H1 (cell line): ENCODE measurements at regions not wholly inside any gene's neighbourhood (a gene's known extent, or its start where the extent isn't known, plus 50 kb on each side); places are given as distances from the start of the nearest gene placed in this dataset.

Experiments
- ATF3 ChIP-seq: IDR thresholded peaks from 2 replicates; pipeline ENCODE4 v1.6.1; 2011; ENCODE audit warnings: low read depth, mild to moderate bottlenecking, low read length; ENCODE audit not compliant: insufficient read depth
- CTBP2 ChIP-seq: IDR thresholded peaks from 2 replicates; pipeline ENCODE4 v1.7.0; 2011; ENCODE audit warnings: borderline replicate concordance, mild to moderate bottlenecking, moderate library complexity, mixed read lengths, low read length; ENCODE audit not compliant: insufficient read depth, insufficient read length
- KDM5A ChIP-seq: fragments of 200-600 bp; IDR thresholded peaks from 2 replicates; pipeline ENCODE4 v1.7.1; 2012; ENCODE audit warnings: mild to moderate bottlenecking, low read length, inconsistent platforms, mixed read lengths
- RFX5 ChIP-seq: IDR thresholded peaks from 2 replicates; pipeline ENCODE4 v1.6.1; 2011; ENCODE audit warnings: low read depth, low read length, improper control_type of control experiment, borderline replicate concordance
- SIRT6 ChIP-seq: IDR thresholded peaks from one replicate; pipeline ENCODE4 v1.7.1; 2012; ENCODE audit warnings: low read length, inconsistent platforms
- SIX5 ChIP-seq: IDR thresholded peaks from 2 replicates; pipeline ENCODE4 v1.6.1; 2011; ENCODE audit warnings: mild to moderate bottlenecking, low read depth, low read length
- SP1 ChIP-seq: IDR thresholded peaks from 2 replicates; pipeline ENCODE4 v1.6.1; 2011; ENCODE audit warnings: low read depth, low read length
- SP2 ChIP-seq: IDR thresholded peaks from 2 replicates; pipeline ENCODE4 v1.6.1; 2012; ENCODE audit warnings: mild to moderate bottlenecking, low read length, inconsistent platforms
- YY1 ChIP-seq: IDR thresholded peaks from 2 replicates; pipeline ENCODE4 v1.6.1; 2011; ENCODE audit warnings: low read depth, mild to moderate bottlenecking, low read length
- TF ChIP-seq, protein P1 (sequence below): fragments of 300-600 bp; sonication (generic); IDR thresholded peaks from 2 replicates; pipeline ENCODE4 v1.7.1; 2012; ENCODE audit warnings: low read length, moderate library complexity, mild to moderate bottlenecking, inconsistent platforms; ENCODE audit not compliant: insufficient replicate concordance
- TF ChIP-seq, protein P2 (sequence below): IDR thresholded peaks from 2 replicates; pipeline ENCODE4 v1.6.1; 2012; ENCODE audit warnings: low read length, inconsistent platforms

DNA sequence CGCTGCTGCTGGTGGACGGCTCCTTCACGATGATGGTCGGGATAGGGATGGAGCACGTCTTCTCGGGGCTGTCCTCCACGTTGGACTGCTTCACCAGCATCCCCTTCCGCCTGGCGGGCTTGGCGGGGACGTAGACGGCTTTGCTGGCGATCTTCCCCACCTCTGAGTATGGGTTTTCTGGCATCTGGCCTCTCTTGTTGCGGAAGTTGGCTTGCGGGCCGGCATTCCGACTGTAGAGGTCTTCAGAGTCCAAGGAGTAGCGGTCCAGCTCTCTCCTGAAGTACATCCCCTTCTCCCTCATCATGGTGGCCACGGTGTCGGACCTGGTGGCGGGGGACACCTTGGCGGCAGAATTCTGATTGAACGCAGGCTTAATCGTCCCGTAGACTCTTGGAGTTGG is 88.8 kb downstream of the CTTN start (continued):
- TF ChIP-seq, protein P1, sequence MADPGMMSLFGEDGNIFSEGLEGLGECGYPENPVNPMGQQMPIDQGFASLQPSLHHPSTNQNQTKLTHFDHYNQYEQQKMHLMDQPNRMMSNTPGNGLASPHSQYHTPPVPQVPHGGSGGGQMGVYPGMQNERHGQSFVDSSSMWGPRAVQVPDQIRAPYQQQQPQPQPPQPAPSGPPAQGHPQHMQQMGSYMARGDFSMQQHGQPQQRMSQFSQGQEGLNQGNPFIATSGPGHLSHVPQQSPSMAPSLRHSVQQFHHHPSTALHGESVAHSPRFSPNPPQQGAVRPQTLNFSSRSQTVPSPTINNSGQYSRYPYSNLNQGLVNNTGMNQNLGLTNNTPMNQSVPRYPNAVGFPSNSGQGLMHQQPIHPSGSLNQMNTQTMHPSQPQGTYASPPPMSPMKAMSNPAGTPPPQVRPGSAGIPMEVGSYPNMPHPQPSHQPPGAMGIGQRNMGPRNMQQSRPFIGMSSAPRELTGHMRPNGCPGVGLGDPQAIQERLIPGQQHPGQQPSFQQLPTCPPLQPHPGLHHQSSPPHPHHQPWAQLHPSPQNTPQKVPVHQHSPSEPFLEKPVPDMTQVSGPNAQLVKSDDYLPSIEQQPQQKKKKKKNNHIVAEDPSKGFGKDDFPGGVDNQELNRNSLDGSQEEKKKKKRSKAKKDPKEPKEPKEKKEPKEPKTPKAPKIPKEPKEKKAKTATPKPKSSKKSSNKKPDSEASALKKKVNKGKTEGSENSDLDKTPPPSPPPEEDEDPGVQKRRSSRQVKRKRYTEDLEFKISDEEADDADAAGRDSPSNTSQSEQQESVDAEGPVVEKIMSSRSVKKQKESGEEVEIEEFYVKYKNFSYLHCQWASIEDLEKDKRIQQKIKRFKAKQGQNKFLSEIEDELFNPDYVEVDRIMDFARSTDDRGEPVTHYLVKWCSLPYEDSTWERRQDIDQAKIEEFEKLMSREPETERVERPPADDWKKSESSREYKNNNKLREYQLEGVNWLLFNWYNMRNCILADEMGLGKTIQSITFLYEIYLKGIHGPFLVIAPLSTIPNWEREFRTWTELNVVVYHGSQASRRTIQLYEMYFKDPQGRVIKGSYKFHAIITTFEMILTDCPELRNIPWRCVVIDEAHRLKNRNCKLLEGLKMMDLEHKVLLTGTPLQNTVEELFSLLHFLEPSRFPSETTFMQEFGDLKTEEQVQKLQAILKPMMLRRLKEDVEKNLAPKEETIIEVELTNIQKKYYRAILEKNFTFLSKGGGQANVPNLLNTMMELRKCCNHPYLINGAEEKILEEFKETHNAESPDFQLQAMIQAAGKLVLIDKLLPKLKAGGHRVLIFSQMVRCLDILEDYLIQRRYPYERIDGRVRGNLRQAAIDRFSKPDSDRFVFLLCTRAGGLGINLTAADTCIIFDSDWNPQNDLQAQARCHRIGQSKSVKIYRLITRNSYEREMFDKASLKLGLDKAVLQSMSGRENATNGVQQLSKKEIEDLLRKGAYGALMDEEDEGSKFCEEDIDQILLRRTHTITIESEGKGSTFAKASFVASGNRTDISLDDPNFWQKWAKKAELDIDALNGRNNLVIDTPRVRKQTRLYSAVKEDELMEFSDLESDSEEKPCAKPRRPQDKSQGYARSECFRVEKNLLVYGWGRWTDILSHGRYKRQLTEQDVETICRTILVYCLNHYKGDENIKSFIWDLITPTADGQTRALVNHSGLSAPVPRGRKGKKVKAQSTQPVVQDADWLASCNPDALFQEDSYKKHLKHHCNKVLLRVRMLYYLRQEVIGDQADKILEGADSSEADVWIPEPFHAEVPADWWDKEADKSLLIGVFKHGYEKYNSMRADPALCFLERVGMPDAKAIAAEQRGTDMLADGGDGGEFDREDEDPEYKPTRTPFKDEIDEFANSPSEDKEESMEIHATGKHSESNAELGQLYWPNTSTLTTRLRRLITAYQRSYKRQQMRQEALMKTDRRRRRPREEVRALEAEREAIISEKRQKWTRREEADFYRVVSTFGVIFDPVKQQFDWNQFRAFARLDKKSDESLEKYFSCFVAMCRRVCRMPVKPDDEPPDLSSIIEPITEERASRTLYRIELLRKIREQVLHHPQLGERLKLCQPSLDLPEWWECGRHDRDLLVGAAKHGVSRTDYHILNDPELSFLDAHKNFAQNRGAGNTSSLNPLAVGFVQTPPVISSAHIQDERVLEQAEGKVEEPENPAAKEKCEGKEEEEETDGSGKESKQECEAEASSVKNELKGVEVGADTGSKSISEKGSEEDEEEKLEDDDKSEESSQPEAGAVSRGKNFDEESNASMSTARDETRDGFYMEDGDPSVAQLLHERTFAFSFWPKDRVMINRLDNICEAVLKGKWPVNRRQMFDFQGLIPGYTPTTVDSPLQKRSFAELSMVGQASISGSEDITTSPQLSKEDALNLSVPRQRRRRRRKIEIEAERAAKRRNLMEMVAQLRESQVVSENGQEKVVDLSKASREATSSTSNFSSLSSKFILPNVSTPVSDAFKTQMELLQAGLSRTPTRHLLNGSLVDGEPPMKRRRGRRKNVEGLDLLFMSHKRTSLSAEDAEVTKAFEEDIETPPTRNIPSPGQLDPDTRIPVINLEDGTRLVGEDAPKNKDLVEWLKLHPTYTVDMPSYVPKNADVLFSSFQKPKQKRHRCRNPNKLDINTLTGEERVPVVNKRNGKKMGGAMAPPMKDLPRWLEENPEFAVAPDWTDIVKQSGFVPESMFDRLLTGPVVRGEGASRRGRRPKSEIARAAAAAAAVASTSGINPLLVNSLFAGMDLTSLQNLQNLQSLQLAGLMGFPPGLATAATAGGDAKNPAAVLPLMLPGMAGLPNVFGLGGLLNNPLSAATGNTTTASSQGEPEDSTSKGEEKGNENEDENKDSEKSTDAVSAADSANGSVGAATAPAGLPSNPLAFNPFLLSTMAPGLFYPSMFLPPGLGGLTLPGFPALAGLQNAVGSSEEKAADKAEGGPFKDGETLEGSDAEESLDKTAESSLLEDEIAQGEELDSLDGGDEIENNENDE, result no peak
- no peak for TF ChIP-seq ATF3
- no peak for TF ChIP-seq SIRT6
- no peak for TF ChIP-seq SP2
- no peak for TF ChIP-seq YY1
- TF ChIP-seq CTBP2, result no peak
- TF ChIP-seq KDM5A, result no peak
- TF ChIP-seq, protein P2, sequence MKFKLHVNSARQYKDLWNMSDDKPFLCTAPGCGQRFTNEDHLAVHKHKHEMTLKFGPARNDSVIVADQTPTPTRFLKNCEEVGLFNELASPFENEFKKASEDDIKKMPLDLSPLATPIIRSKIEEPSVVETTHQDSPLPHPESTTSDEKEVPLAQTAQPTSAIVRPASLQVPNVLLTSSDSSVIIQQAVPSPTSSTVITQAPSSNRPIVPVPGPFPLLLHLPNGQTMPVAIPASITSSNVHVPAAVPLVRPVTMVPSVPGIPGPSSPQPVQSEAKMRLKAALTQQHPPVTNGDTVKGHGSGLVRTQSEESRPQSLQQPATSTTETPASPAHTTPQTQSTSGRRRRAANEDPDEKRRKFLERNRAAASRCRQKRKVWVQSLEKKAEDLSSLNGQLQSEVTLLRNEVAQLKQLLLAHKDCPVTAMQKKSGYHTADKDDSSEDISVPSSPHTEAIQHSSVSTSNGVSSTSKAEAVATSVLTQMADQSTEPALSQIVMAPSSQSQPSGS, result no peak
- TF ChIP-seq RFX5, result no peak
- TF ChIP-seq SIX5, result no peak
- no peak for TF ChIP-seq SP1
- TF ChIP-seq, all 59 proteins: peak for 0
